ENCODE measurements at regions not wholly inside any gene's neighbourhood (a gene's known extent, or its start where the extent isn't known, plus 50 kb on each side); places are given as distances from the start of the nearest gene placed in this dataset.

DNA sequence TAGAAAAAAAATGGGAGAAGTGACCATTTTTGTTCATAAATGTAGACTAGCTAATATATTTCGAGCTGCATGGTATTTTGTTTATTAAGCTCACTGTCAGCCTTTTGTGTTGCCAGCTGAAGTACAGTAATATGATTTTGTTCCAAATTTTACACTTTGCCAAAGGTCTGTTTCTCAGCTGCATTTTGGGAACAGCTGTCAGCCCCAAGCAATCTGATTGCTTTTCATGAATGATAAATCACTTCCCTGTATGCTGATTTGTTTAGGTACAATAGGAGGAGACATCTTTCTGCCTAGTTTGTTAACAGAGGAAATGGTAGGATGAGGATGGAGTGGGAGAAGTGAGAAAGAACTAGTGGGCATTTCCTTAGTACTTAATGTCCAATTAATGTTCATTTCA, 79.3 kb downstream of the NABP1 start:
- WGBS, 2 experiments (ENCODE audit: insufficient coverage in 1 of 2, insufficient read length in 1 of 2), result 78 to 100% methylated on average over 1 of the region's 1 CpG

DNA sequence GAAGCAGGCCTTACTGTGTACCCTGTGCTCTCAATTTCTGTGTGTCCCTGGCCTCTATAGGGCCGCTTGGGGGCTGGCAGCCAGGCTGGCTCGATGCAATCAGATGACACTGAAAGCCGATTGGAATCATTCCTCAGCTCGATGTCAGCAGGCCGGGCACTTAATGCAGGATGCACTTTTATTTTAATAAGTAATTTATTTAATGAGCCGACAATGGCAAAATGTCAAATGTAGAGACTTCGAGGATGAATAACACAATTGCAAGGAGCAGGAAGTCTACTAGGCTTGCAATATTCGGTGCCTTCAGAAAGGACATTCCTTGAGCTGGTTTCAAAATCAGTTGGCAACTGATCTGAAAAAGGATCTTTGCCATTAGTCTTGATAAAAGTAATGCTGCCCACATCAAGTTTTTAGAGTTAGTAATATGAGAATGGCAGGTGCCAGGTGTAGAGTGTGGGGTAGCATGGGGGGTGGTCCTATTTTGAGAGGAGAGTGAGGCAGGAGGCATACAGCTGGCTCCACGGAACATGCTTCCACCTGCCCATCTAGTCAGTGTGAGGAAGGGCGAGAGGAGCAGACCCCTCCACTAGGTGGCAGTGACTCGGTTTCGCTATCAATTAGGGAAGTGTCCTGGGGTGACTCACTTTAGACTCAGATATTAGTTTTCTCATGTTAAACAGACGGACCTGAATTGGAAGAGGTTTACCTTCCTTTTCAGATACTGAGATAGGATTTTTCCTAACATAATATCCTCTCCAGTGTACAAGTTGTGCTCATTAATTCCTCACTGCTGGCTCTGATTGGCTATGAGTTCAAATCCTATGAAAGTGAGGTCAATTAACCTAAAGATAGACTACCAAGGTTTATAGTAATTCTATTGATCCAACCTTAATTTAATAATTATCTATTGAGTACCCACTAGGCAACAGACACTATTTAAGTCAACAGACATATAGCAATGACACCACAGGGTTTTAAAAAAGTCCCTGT, 80.9 kb downstream of the NABP1 start:
- no peaks in the 10 kb centered on the region for H3K27me3 ChIP-seq (ENCODE audit: control insufficient read depth, insufficient read depth, low read length, poor library complexity, severe bottlenecking)
- Mint-ChIP-seq H3K4me1 (peaks cover 2% of the 10 kb centered on the region), H3K9me3 (no peaks in the 10 kb centered on the region), H3K4me3 (no peak overlapping the region), H3K27me3 (ENCODE audit: insufficient read depth) (no peaks in the 10 kb centered on the region), H3K27ac (no peak overlapping the region), H3K36me3 (ENCODE audit: low read depth) (no peaks in the 10 kb centered on the region)
- no peak overlapping the region for H3K27ac ChIP-seq (ENCODE audit: low read depth, low read length)
- TF ChIP-seq, protein P1, sequence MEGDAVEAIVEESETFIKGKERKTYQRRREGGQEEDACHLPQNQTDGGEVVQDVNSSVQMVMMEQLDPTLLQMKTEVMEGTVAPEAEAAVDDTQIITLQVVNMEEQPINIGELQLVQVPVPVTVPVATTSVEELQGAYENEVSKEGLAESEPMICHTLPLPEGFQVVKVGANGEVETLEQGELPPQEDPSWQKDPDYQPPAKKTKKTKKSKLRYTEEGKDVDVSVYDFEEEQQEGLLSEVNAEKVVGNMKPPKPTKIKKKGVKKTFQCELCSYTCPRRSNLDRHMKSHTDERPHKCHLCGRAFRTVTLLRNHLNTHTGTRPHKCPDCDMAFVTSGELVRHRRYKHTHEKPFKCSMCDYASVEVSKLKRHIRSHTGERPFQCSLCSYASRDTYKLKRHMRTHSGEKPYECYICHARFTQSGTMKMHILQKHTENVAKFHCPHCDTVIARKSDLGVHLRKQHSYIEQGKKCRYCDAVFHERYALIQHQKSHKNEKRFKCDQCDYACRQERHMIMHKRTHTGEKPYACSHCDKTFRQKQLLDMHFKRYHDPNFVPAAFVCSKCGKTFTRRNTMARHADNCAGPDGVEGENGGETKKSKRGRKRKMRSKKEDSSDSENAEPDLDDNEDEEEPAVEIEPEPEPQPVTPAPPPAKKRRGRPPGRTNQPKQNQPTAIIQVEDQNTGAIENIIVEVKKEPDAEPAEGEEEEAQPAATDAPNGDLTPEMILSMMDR (conservative IDR thresholded peaks at IDR 0.05), result peak; percentile 87
- H3K4me3 ChIP-seq (ENCODE audit: low read length), result no peak overlapping the region
- H3K36me3 ChIP-seq (ENCODE audit: control insufficient read depth, insufficient read depth, low read length), result no peaks in the 10 kb centered on the region
- DNase-seq, result peak; percentile 89
- WGBS, 2 experiments (ENCODE audit: insufficient coverage in 1 of 2, insufficient read length in 1 of 2), result 62 to 68% methylated on average over 12 to 13 of the region's 13 CpGs
- no peaks in the 10 kb centered on the region for H3K4me1 ChIP-seq (ENCODE audit: control insufficient read depth, insufficient read depth, low read length)
- no peaks in the 10 kb centered on the region for H3K9me3 ChIP-seq (ENCODE audit: control insufficient read depth, low read length)
- no peak overlapping the region for H3K9ac ChIP-seq (ENCODE audit: extremely low read depth, low read length, poor library complexity, severe bottlenecking)

More for the DNA sequence above, 79.3 kb downstream of the NABP1 start:
- no peaks in the 10 kb centered on the region for H3K27me3 ChIP-seq (ENCODE audit: control insufficient read depth, insufficient read depth, low read length, poor library complexity, severe bottlenecking)
- H3K27ac ChIP-seq (ENCODE audit: low read depth, low read length), result no peak overlapping the region
- no peak overlapping the region for H3K9ac ChIP-seq (ENCODE audit: extremely low read depth, low read length, poor library complexity, severe bottlenecking)
- no peaks in the 10 kb centered on the region for H3K27me3 Mint-ChIP-seq (ENCODE audit: insufficient read depth)
- H3K36me3 Mint-ChIP-seq (ENCODE audit: low read depth), result no peaks in the 10 kb centered on the region
- TF ChIP-seq, protein P1 (conservative IDR thresholded peaks at IDR 0.05), result no peak
- no peaks in the 10 kb centered on the region for H3K4me1 ChIP-seq (ENCODE audit: control insufficient read depth, insufficient read depth, low read length)
- H3K36me3 ChIP-seq (ENCODE audit: control insufficient read depth, insufficient read depth, low read length), result no peaks in the 10 kb centered on the region
- H3K9me3 ChIP-seq (ENCODE audit: control insufficient read depth, low read length), result no peaks in the 10 kb centered on the region
- DNase-seq, result no peak
- no peaks in the 10 kb centered on the region for H3K9me3 Mint-ChIP-seq
- H3K4me3 ChIP-seq (ENCODE audit: low read length), result no peak overlapping the region
- H3K4me3 Mint-ChIP-seq, result no peak overlapping the region
- H3K4me1 Mint-ChIP-seq, result peaks cover 2% of the 10 kb centered on the region
- no peak overlapping the region for H3K27ac Mint-ChIP-seq

DNA sequence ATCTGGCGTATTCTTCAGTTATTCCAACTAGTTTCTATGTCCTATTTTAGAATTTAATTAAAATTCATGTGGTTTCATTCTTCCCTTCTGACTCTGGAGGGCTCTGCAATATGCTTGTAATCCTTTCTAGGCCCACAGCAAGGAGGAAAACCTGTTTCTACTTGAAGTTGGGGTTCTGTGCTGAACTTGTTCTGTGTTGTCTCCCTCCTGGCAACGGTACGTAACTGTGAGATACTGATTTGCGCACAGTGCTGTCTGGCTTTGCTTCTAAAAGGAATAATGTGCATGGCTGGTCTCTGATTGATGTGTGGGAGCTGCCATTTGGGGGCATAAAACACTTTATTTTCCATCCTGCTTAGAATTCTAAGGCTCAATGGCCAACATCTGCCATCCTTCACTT, 81.7 kb downstream of the NABP1 start:
- TF ChIP-seq, protein P1 (conservative IDR thresholded peaks at IDR 0.05), result no peak
- no peak overlapping the region for H3K9ac ChIP-seq (ENCODE audit: extremely low read depth, low read length, poor library complexity, severe bottlenecking)
- no peak overlapping the region for H3K4me3 ChIP-seq (ENCODE audit: low read length)
- no peaks in the 10 kb centered on the region for H3K36me3 Mint-ChIP-seq (ENCODE audit: low read depth)
- no peaks in the 10 kb centered on the region for H3K9me3 ChIP-seq (ENCODE audit: control insufficient read depth, low read length)
- H3K27me3 Mint-ChIP-seq (ENCODE audit: insufficient read depth), result no peaks in the 10 kb centered on the region
- WGBS, 2 experiments (ENCODE audit: insufficient coverage in 1 of 2, insufficient read length in 1 of 2), result 97% methylated on average over 3 of the region's 4 CpGs; no CpG with 5 or more reads in 1 of the 2 experiments
- H3K4me3 Mint-ChIP-seq, result no peak overlapping the region
- no peaks in the 10 kb centered on the region for H3K4me1 ChIP-seq (ENCODE audit: control insufficient read depth, insufficient read depth, low read length)
- DNase-seq, result no peak
- H3K4me1 Mint-ChIP-seq, result peaks cover 2% of the 10 kb centered on the region
- no peaks in the 10 kb centered on the region for H3K9me3 Mint-ChIP-seq
- H3K27ac ChIP-seq (ENCODE audit: low read depth, low read length), result no peak overlapping the region
- H3K27ac Mint-ChIP-seq, result no peak overlapping the region
- H3K36me3 ChIP-seq (ENCODE audit: control insufficient read depth, insufficient read depth, low read length), result no peaks in the 10 kb centered on the region
- no peaks in the 10 kb centered on the region for H3K27me3 ChIP-seq (ENCODE audit: control insufficient read depth, insufficient read depth, low read length, poor library complexity, severe bottlenecking)

Data from endodermal cell (in vitro differentiated cells).